ENCODE measurements at regions not wholly inside any gene's neighbourhood (a gene's known extent, or its start where the extent isn't known, plus 50 kb on each side); places are given as distances from the start of the nearest gene placed in this dataset.
"Not testable (repeated sequence)": the region's sequence is repeated elsewhere in the genome, so short reads cannot be mapped to it uniquely, and the experiment has no call there.

DNA sequence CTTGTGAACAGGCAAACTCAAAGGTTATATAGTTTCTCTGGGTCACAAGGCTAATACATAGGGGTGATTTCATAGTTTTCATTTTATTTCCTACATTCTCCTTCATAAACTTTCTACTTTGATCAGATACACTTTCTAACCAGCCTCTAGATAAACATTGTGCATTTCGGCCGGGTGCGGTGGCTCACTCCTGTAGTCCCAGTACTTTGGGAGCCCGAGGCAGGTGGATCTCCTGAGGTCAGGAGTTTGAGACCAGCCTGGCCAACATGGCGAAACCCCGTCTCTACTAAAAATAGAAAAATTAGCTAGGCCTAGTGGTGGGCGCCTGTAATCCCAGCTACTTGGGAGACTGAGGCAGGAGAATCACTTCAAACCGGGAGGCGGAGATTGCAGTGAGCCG is 502.6 kb upstream of the CNTNAP5 start:
- not testable (repeated sequence) for H3K36me3 ChIP-seq (ENCODE audit: insufficient read depth, low read length); H3K27ac ChIP-seq (ENCODE audit: low read depth, low read length); H3K4me3 ChIP-seq (ENCODE audit: low read length); H3K9me3 ChIP-seq (ENCODE audit: insufficient read depth, low read depth, low read length); H3K9ac ChIP-seq (ENCODE audit: low read depth, low read length); H3K27me3 ChIP-seq (ENCODE audit: insufficient read depth, low read length); H3K4me1 ChIP-seq (ENCODE audit: insufficient read depth, low read length)
- WGBS: 92% methylated on average over 10 of the region's 10 CpGs

- Histone ChIP-seq H3K4me1 (ENCODE audit: insufficient read depth, low read length) (no peaks in the 10 kb centered on the region), H3K27me3 (ENCODE audit: insufficient read depth, low read length) (no peaks in the 10 kb centered on the region), H3K4me3 (ENCODE audit: low read length) (no peak overlapping the region), H3K36me3 (ENCODE audit: insufficient read depth, low read length) (no peaks in the 10 kb centered on the region), H3K27ac (ENCODE audit: low read depth, low read length) (no peak overlapping the region), H3K9me3 (ENCODE audit: insufficient read depth, low read depth, low read length) (no peaks in the 10 kb centered on the region), H3K9ac (ENCODE audit: low read depth, low read length) (no peak overlapping the region)
- 89% methylated on average over 1 of the region's 2 CpGs for WGBS
Observed at GRCh38 chr2:123528996-123529707, 495.9 kb upstream of the CNTNAP5 start.

DNA sequence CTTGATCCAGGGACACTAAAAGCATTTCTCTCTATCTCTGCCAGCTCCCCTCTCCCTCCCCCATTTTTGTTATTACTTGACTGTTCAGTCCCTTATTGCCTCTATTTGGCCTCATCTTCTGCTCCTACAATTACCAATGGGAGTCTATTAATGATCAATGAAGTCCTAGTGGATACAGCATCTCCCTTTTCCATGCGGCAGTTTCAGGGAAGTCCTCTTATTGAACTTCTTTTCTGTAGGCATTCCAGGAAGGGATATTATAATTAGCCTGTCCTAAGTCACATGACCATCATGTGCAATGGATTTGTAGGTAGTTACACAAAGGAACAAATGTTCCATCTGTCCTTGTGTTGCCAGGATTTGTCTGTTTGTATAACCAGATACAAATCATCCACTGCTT is 495.1 kb upstream of the CNTNAP5 start:
- H3K27me3 ChIP-seq (ENCODE audit: insufficient read depth, low read length): no peaks in the 10 kb centered on the region
- no peak overlapping the region for H3K27ac ChIP-seq (ENCODE audit: low read depth, low read length)
- no peaks in the 10 kb centered on the region for H3K9me3 ChIP-seq (ENCODE audit: insufficient read depth, low read depth, low read length)
- H3K9ac ChIP-seq (ENCODE audit: low read depth, low read length): no peak overlapping the region
- H3K4me1 ChIP-seq (ENCODE audit: insufficient read depth, low read length): no peaks in the 10 kb centered on the region
- H3K36me3 ChIP-seq (ENCODE audit: insufficient read depth, low read length): no peaks in the 10 kb centered on the region
- WGBS: 100% methylated on average over 1 of the region's 1 CpG
- no peak overlapping the region for H3K4me3 ChIP-seq (ENCODE audit: low read length)

- no peaks in the 10 kb centered on the region for H3K27me3 ChIP-seq (ENCODE audit: insufficient read depth, low read length)
- no peaks in the 10 kb centered on the region for H3K4me1 ChIP-seq (ENCODE audit: insufficient read depth, low read length)
- H3K36me3 ChIP-seq (ENCODE audit: insufficient read depth, low read length): no peaks in the 10 kb centered on the region
- no peak overlapping the region for H3K27ac ChIP-seq (ENCODE audit: low read depth, low read length)
- no peak overlapping the region for H3K9ac ChIP-seq (ENCODE audit: low read depth, low read length)
- no peaks in the 10 kb centered on the region for H3K9me3 ChIP-seq (ENCODE audit: insufficient read depth, low read depth, low read length)
- H3K4me3 ChIP-seq (ENCODE audit: low read length): no peak overlapping the region
- WGBS: no CpG with 5 or more reads among the region's 1 CpG
Observed at GRCh38 chr2:123532126-123532525, 493.0 kb upstream of the CNTNAP5 start.

DNA sequence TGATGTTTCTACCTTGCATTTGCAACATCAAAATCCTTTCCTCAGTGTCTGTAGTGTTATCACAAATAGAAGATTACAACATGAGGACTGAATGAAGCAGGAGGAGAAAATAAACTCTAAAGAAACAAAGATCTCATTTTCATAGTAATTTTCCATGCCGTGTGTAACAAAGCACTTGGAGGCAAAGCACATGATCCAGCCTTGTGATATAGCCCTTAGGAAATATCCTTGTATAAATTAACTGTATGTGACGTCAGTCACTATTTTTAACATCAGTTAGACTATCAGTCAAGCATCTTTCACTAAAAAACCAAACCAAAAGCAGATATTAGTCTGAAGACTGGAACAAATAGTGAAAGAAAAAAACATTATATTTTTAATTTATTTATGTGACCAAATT is 492.1 kb upstream of the CNTNAP5 start:
- H3K36me3 ChIP-seq (ENCODE audit: insufficient read depth, low read length): no peaks in the 10 kb centered on the region
- no peaks in the 10 kb centered on the region for H3K9me3 ChIP-seq (ENCODE audit: insufficient read depth, low read depth, low read length)
- no peak overlapping the region for H3K27ac ChIP-seq (ENCODE audit: low read depth, low read length)
- H3K4me1 ChIP-seq (ENCODE audit: insufficient read depth, low read length): no peaks in the 10 kb centered on the region
- H3K27me3 ChIP-seq (ENCODE audit: insufficient read depth, low read length): no peaks in the 10 kb centered on the region
- H3K4me3 ChIP-seq (ENCODE audit: low read length): no peak overlapping the region
- H3K9ac ChIP-seq (ENCODE audit: low read depth, low read length): no peak overlapping the region
- 89% methylated on average over 1 of the region's 2 CpGs for WGBS

GRCh38 chr2:123540291-123540690 is 484.8 kb upstream of the CNTNAP5 start:
- Histone ChIP-seq H3K9me3 (ENCODE audit: insufficient read depth, low read depth, low read length) (no peaks in the 10 kb centered on the region), H3K4me3 (ENCODE audit: low read length) (no peak overlapping the region), H3K27ac (ENCODE audit: low read depth, low read length) (no peak overlapping the region), H3K4me1 (ENCODE audit: insufficient read depth, low read length) (no peaks in the 10 kb centered on the region), H3K9ac (ENCODE audit: low read depth, low read length) (no peak overlapping the region), H3K27me3 (ENCODE audit: insufficient read depth, low read length) (no peaks in the 10 kb centered on the region), H3K36me3 (ENCODE audit: insufficient read depth, low read length) (no peaks in the 10 kb centered on the region)
- WGBS: 97% methylated on average over 5 of the region's 5 CpGs

DNA sequence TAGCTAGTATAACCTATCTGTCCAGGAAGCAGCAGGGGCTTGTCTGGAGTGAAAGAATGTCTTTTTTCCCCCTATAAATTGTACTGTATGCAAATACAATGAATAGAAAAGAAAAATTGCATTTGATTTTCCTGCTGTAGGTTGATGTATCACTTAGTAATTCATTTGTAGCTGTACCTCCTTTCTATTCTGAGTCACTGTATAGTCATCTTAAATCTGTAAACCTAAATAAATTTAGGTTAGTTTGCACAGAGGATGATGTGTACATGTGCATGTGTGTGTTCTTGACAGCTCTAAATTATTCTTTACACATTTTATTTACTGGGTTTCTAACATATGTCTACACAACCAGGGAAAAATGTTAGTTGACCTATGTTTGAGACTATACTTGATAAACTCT is 478.7 kb upstream of the CNTNAP5 start:
- Histone ChIP-seq H3K36me3 (ENCODE audit: insufficient read depth, low read length) (no peaks in the 10 kb centered on the region), H3K4me3 (ENCODE audit: low read length) (no peak overlapping the region)

GRCh38 chr2:123563515-123563914 is 461.6 kb upstream of the CNTNAP5 start:
- no peaks in the 10 kb centered on the region for H3K9me3 ChIP-seq (ENCODE audit: insufficient read depth, low read depth, low read length)
- no peak overlapping the region for H3K4me3 ChIP-seq (ENCODE audit: low read length)
- no peaks in the 10 kb centered on the region for H3K4me1 ChIP-seq (ENCODE audit: insufficient read depth, low read length)
- no peak overlapping the region for H3K27ac ChIP-seq (ENCODE audit: low read depth, low read length)
- H3K36me3 ChIP-seq (ENCODE audit: insufficient read depth, low read length): no peaks in the 10 kb centered on the region
- H3K27me3 ChIP-seq (ENCODE audit: insufficient read depth, low read length): no peaks in the 10 kb centered on the region
- WGBS: 100% methylated on average over 2 of the region's 2 CpGs
- no peak overlapping the region for H3K9ac ChIP-seq (ENCODE audit: low read depth, low read length)

More for the DNA sequence above, 478.7 kb upstream of the CNTNAP5 start:
- Histone ChIP-seq H3K4me1 (ENCODE audit: insufficient read depth, low read length) (no peaks in the 10 kb centered on the region), H3K27ac (ENCODE audit: low read depth, low read length) (no peak overlapping the region), H3K9me3 (ENCODE audit: insufficient read depth, low read depth, low read length) (no peaks in the 10 kb centered on the region), H3K27me3 (ENCODE audit: insufficient read depth, low read length) (no peaks in the 10 kb centered on the region), H3K9ac (ENCODE audit: low read depth, low read length) (no peak overlapping the region)

DNA sequence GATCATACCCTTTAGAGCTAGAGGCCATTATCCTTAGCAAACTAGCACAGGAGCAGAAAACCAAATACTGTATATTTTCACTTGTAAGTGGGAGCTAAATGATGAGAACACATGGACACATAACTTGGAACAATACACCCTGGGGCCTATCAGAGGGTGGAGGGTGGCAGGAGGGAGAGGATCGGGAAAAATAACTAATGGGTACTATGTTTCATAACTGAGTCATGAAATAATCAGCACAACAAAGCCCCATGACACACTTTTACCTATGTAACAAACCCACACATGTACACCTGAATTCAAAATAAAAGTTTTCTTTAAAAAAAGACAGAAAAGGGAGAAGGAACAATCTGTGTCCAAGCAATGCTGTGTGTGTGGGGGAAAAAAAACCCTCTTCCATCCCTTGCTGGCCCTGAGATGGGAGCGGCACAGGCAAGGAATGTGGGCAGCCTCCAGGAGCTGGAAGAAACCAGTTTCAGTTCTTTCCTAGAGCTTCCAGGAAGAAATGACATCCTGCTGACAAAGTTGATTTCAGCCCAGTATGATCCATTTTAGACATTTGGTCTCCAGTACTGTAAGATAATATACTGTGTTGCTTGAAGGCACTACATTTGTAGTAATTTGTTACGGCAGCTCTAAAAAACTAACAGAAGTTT is 458.7 kb upstream of the CNTNAP5 start:
- Histone ChIP-seq H3K27me3 (ENCODE audit: insufficient read depth, low read length) (no peaks in the 10 kb centered on the region), H3K9me3 (ENCODE audit: insufficient read depth, low read depth, low read length) (no peaks in the 10 kb centered on the region), H3K4me3 (ENCODE audit: low read length) (no peak overlapping the region), H3K4me1 (ENCODE audit: insufficient read depth, low read length) (no peaks in the 10 kb centered on the region), H3K36me3 (ENCODE audit: insufficient read depth, low read length) (no peaks in the 10 kb centered on the region), H3K9ac (ENCODE audit: low read depth, low read length) (no peak overlapping the region), H3K27ac (ENCODE audit: low read depth, low read length) (no peak overlapping the region)
- WGBS: 93% methylated on average over 1 of the region's 3 CpGs

- no peak overlapping the region for H3K4me3 ChIP-seq (ENCODE audit: low read length)
- no peak overlapping the region for H3K27ac ChIP-seq (ENCODE audit: low read depth, low read length)
- no peaks in the 10 kb centered on the region for H3K36me3 ChIP-seq (ENCODE audit: insufficient read depth, low read length)
- WGBS: 83% methylated on average over 1 of the region's 2 CpGs
- no peaks in the 10 kb centered on the region for H3K9me3 ChIP-seq (ENCODE audit: insufficient read depth, low read depth, low read length)
- no peaks in the 10 kb centered on the region for H3K27me3 ChIP-seq (ENCODE audit: insufficient read depth, low read length)
- H3K9ac ChIP-seq (ENCODE audit: low read depth, low read length): no peak overlapping the region
- no peaks in the 10 kb centered on the region for H3K4me1 ChIP-seq (ENCODE audit: insufficient read depth, low read length)
Observed at GRCh38 chr2:123578016-123578415, 447.1 kb upstream of the CNTNAP5 start.

- Histone ChIP-seq H3K4me1 (ENCODE audit: insufficient read depth, low read length) (no peaks in the 10 kb centered on the region), H3K27ac (ENCODE audit: low read depth, low read length) (no peak overlapping the region), H3K4me3 (ENCODE audit: low read length) (no peak overlapping the region), H3K36me3 (ENCODE audit: insufficient read depth, low read length) (no peaks in the 10 kb centered on the region), H3K27me3 (ENCODE audit: insufficient read depth, low read length) (no peaks in the 10 kb centered on the region), H3K9ac (ENCODE audit: low read depth, low read length) (no peak overlapping the region), H3K9me3 (ENCODE audit: insufficient read depth, low read depth, low read length) (peaks cover 6% of the 10 kb centered on the region)
- WGBS: no CpG with 5 or more reads among the region's 1 CpG
Observed at GRCh38 chr2:123596621-123597020, 428.5 kb upstream of the CNTNAP5 start.

- Histone ChIP-seq H3K27me3 (ENCODE audit: insufficient read depth, low read length) (no peaks in the 10 kb centered on the region), H3K4me3 (ENCODE audit: low read length) (no peak overlapping the region), H3K9ac (ENCODE audit: low read depth, low read length) (no peak overlapping the region), H3K9me3 (ENCODE audit: insufficient read depth, low read depth, low read length) (no peaks in the 10 kb centered on the region), H3K36me3 (ENCODE audit: insufficient read depth, low read length) (no peaks in the 10 kb centered on the region), H3K27ac (ENCODE audit: low read depth, low read length) (no peak overlapping the region), H3K4me1 (ENCODE audit: insufficient read depth, low read length) (no peaks in the 10 kb centered on the region)
- 78% methylated on average over 1 of the region's 2 CpGs for WGBS
Observed at GRCh38 chr2:123597988-123598387, 427.1 kb upstream of the CNTNAP5 start.

Data from HUES64 (cell line).